DMS114 treated with DMSO at 0.1 percent for 48 hours (cell line): ENCODE measurements at regions not wholly inside any gene's neighbourhood (a gene's known extent, or its start where the extent isn't known, plus 50 kb on each side); places are given as distances from the start of the nearest gene placed in this dataset.

ENCODE experiments used
- DNase-seq: peaks from one replicate; lab custom pipeline; 2025; ENCODE audit not compliant: unreplicated experiment; lab: John Stamatoyannopoulos, UW

DNA sequence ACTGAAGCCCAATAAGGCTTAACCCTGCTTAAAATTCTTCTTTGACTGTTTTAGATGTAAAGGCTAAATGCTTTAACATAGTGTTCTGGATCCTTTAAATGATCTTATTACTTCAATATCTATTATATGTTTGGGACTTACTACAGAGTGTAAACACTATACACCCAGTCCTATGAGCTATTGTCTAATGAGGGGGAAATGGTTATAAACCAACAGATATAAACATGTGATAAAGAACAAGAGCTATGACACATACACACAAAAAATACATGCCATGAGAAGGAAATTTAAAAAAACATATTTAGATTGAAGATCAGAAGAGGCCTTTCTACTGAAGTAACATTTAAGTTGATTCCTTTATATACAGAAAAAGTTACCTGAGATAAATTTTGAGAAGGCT, 505.1 kb downstream of the FOXG1 start:
- DNase-seq, result no peak

- DNase-seq, result no peak
Measured at GRCh38 chr14:29273513-29273912, 506.9 kb downstream of the FOXG1 start.

- DNase-seq, result no peak
Measured at GRCh38 chr14:29274890-29275596, 508.5 kb downstream of the FOXG1 start.

DNA sequence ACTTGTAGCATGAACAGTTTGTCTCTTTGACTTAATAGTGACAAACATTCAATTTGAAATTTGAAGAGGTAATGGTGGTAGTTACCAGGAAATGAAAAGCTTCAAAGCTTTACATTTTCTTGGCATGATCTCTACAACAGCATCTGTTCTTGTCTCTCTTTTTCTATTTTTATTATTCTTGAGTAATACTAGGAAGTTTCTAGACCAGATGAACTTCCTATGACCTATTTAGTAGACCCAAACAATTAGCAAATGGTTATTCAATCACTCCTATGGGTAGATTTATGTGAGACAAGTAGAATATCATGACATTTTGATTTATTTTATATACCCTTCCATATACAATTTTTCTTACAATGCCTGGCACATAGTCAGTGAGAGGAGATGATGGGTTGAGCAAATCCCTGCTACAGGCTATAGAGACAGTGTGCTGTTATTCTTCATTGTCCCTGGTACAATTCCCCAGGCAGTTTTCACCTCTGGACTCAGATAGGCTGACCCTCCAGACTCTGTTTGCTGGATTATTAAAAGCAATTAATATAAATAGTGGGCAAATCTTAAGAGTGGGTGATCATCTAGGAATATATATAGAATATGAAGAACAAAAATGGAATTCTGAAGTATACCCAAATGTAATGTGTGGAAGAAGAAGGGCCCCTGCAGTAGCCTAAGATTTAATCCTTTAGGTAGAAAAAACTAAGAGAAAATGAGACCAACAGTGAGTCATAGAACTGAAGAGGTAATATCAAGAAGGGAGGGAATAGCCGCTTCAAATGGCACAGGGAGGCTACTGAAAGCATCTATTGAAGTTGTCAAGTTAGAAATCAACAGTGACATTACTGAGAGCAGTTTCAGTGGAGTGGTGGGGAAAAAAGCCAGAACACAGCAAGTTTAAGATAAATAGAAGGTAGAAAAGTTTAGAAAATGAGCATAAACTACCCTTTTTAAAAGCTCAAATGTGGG, 512.0 kb downstream of the FOXG1 start:
- DNase-seq, result no peak

DNA sequence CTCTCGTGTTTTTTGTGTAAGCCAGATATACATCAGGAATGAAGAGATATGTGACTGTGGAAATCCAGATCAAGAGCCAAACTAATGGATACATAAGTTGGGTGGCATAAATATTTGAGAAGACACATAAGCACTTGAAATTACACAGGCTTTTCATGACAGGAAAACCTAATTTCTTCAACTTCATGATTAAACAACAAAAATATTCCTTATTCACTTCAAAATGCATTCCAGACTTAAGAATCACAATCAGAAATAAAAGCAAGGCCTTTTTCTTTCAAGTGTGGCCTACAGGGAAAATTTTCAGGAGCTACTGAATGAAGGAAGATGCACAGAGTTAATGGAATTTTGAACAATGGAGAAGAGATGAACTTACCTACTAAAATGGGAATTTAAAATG, 515.6 kb downstream of the FOXG1 start:
- no peak for DNase-seq

DNA sequence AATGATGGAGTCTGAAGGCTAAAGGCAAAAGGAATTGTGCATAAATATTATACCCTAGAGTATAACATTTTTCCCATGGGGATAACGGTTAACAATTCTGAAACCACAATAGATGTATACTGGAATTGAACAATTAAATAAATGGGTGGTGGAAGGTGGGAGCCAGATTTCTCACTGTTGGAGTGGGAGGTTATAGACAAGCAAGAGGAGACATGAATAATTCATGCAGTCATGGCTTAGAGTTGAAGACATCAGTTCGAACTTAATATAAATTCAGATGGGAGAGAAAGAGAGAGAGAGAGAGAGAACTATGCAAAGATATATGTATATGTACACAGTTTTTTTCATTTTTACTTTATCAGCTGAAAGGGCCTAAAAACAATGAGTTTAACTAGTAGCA, 523.9 kb downstream of the FOXG1 start:
- no peak for DNase-seq

DNA sequence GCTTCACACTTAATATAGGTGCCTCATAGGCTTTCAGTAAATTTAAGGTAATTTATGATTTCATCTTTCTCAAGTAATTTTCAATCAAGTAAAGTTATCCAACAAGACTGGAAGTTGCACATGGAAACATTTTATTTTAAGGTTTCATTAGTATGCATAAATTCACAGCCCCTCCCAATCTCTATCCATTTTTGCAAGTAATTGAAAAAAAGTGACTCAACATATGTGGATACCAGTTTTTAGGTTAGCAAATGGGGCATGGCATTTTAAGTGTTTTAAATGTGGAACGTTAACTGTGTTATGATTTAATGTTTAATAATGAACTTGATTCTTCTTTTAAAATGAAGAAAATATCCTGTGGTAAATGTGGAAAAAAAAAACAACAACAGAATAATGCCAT, 532.8 kb downstream of the FOXG1 start:
- no peak for DNase-seq

- DNase-seq, result no peak
Measured at GRCh38 chr14:29301571-29301970, 535.0 kb downstream of the FOXG1 start.

DNA sequence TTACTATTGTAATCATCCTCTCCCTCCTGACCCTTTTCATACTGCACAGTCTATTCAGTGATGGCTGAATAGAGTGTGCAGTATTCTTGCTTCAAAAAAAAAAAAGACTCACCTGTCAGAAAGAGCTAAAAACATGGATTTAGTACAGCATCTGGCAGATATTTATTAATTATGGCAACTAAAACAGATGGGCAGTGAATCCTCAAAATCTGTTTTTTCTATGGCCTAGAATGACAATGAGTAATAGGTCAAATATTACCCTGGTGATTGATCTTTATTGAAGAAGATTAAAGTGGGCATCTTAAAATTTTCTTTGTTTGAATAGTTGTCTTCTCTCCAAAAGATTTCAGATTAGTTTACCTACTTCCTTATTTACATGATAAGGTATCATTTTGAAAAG, 543.6 kb downstream of the FOXG1 start:
- DNase-seq, result no peak

- no peak for DNase-seq
Measured at GRCh38 chr14:29310757-29311156, 544.2 kb downstream of the FOXG1 start.

GRCh38 chr14:29311983-29312382, 545.4 kb downstream of the FOXG1 start:
- no peak for DNase-seq

DNA sequence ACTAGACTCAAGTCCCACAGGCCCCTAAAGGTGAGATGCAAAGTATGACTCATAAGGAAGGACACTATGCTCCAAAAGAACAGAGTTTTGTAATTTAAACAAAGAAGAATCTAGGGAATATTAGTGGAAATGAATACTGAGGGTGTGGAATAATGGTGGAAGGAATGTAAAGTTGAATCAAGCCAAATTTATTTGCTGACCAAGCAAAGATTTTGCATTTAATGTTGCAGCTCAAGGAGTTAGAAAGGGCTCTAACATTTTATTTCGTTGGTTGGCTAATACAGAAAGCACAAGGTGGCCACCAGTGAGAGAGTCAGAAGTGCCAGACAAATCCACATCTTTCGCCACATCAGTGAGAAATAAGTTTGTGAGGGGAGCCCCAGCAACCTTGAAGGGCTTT, 550.3 kb downstream of the FOXG1 start:
- no peak for DNase-seq

- no peak for DNase-seq
Measured at GRCh38 chr14:29317423-29317822, 550.8 kb downstream of the FOXG1 start.

GRCh38 chr14:29320286-29320685, 553.7 kb downstream of the FOXG1 start:
- no peak for DNase-seq

- no peak for DNase-seq
Measured at GRCh38 chr14:29321646-29322045, 555.1 kb downstream of the FOXG1 start.

DNA sequence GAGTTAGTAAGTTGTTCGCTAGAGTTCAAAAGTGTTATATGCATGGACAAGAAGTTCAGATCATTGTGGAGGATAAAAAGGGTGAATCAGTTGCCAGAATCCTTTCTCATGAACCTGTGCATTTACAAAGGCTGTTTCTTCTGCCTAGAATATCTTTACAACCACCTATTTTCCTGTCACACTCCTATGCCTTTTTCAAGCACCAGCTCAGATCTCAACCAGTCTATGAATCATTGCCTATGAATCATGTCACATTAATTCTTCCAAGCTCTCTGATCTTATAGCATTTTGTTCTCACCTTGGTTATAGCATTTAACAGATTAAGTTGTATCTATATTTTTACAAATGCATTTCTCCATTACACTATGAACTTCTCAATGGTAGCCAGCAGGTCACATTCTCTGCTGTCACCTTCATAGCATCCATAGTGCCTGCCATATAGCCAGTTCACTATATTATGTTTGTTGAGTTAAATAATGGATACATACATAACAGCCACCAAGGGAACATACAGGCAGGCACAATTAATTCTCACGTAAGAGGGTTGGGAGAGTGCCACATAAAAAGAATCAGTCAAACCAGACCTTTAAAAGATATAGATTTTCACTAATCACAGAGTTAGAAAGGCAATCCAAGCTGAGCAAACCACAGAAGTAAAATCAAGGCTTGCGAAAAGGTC, 573.0 kb downstream of the FOXG1 start:
- DNase-seq, result no peak

DNA sequence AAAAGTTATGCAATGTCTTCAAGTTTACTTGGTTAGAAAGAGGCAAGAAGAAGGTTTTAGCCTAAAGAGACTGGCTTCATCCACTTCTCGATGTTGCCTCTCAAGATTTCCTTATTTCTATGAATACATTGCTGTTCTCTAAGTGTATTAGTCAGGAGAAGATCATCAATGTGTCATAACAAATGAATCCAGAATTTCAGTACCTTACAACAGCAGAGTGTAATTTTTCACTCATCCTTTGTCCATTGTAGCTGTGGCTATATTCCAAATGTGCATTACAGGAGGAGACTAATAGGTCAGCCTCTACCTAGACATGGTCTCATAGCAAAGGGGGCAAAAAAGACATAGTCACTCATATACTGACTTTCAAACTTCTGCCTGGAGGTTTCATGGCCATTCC, 579.1 kb downstream of the PRKD1 start:
- DNase-seq, result no peak

DNA sequence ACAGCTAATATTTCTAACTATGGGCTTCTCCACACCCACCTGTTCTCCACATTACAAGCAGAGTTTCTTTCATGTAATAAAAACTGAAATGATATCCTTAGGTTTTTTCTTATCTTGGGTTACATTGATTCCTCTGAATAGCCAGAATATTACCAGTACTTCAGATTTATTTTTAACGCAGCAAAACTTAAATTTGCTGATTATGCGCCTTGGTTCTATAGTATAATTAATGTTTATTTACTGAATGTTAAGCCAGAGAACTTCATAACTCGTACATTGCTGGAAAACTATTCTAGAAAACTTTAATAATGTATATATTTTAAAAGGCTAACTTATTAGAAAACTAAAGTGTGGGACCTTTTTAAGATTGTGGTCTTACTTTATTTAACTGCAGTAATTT, 577.2 kb downstream of the PRKD1 start:
- DNase-seq, result no peak

GRCh38 chr14:29351996-29352705, 575.5 kb downstream of the PRKD1 start:
- no peak for DNase-seq

- no peak for DNase-seq
Measured at GRCh38 chr14:29352706-29353080, 575.0 kb downstream of the PRKD1 start.

DNA sequence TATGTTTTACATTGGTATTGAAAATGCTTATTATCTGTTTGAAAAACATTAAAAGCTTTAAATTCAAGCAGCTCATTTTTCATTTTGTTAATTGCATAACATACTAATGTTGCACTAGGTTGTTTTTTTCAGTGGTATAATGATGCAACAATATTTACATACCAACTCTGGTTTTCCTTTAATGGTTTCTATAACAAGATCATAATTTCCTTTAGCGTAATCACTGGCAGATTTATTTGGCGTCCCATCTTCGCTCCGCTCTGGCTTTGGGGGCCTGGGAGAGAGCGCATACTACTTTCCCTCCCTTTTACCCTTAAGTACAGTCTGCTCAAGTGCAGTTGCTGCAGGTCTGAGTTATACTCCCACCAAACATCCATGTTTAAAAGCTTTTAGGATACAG, 574.1 kb downstream of the PRKD1 start:
- DNase-seq, result no peak
